Testis (tissue), 2 donors: ENCODE measurements at regions not wholly inside any gene's neighbourhood (a gene's known extent, or its start where the extent isn't known, plus 50 kb on each side); places are given as distances from the start of the nearest gene placed in this dataset.

Experiments used
- DNase-seq: peaks from one replicate; pipeline ENCODE4 v3.0.0-alpha.2; 2019
- H3K27ac ChIP-seq, 2 donors: fragments of 200-600 bp; sonication (generic); one replicate each; pipeline ENCODE4 v1.5.1; 2019
- H3K27me3 ChIP-seq: fragments of 200-600 bp; sonication (generic); one replicate; pipeline ENCODE4 v1.5.1; 2019
- H3K36me3 ChIP-seq: fragments of 200-600 bp; sonication (generic); one replicate; pipeline ENCODE4 v1.5.1; 2017; ENCODE audit warnings: low read depth; ENCODE audit errors: missing control alignments
- H3K4me1 ChIP-seq: fragments of 200-600 bp; sonication (generic); one replicate; pipeline ENCODE4 v1.5.1; 2019
- H3K4me3 ChIP-seq, 2 donors: fragments of 200-600 bp; sonication (generic); one replicate each; pipeline ENCODE4 v1.5.1; 2017 to 2019
- H3K9me3 ChIP-seq: fragments of 200-600 bp; sonication (generic); one replicate; pipeline ENCODE4 v1.5.1; 2017
- POLR2A ChIP-seq: fragments of 450-650 bp; IDR thresholded peaks from one replicate; pipeline ENCODE4 v1.6.1; 2017; ENCODE audit warnings: antibody characterized with exemption, mild to moderate bottlenecking, moderate library complexity
- WGBS, 2 donors: methylation state at CpG; one replicate each; pipeline ENCODE4 v1.1.5; 2018; 5-methylcytosine and 5-hydroxymethylcytosine counted together
- intact Hi-C: fragments of 100-400 bp; cut with DNase I; formaldehyde crosslinking; loops from one replicate; pipeline ENCODE4 v1.15.1; 2023; ENCODE audit warnings: low total_unique reads
- TF ChIP-seq, protein P1 (sequence below), 3 experiments: fragments of 450-650 bp in 2 of 3; fragments of 200-600 bp in 1 of 3; sonication (generic) in 1 of 3; IDR thresholded peaks; one replicate each; pipeline ENCODE4 v1.5.1; 2016 to 2019; ENCODE audit warnings: antibody characterized with exemption in 3 of 3, mild to moderate bottlenecking in 2 of 3, moderate library complexity in 1 of 3

GRCh38 chr4:13190093-13190721, 293.9 kb downstream of the RAB28 start:
- no peaks in the 10 kb centered on the region for H3K27me3 ChIP-seq
- H3K4me3 ChIP-seq, result no peak overlapping the region
- H3K36me3 ChIP-seq, result no peaks in the 10 kb centered on the region
- TF ChIP-seq POLR2A, result no peak
- TF ChIP-seq, protein P1, sequence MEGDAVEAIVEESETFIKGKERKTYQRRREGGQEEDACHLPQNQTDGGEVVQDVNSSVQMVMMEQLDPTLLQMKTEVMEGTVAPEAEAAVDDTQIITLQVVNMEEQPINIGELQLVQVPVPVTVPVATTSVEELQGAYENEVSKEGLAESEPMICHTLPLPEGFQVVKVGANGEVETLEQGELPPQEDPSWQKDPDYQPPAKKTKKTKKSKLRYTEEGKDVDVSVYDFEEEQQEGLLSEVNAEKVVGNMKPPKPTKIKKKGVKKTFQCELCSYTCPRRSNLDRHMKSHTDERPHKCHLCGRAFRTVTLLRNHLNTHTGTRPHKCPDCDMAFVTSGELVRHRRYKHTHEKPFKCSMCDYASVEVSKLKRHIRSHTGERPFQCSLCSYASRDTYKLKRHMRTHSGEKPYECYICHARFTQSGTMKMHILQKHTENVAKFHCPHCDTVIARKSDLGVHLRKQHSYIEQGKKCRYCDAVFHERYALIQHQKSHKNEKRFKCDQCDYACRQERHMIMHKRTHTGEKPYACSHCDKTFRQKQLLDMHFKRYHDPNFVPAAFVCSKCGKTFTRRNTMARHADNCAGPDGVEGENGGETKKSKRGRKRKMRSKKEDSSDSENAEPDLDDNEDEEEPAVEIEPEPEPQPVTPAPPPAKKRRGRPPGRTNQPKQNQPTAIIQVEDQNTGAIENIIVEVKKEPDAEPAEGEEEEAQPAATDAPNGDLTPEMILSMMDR (IDR thresholded peaks at IDR 0.05), result no peak
- DNase-seq, result no peak
- H3K9me3 ChIP-seq, result no peaks in the 10 kb centered on the region
- no peak overlapping the region for H3K27ac ChIP-seq
- 57 to 73% methylated on average over 6 of the region's 6 CpGs for WGBS, 2 donors
- intact Hi-C loops, result no loop called here
- no peaks in the 10 kb centered on the region for H3K4me1 ChIP-seq

DNA sequence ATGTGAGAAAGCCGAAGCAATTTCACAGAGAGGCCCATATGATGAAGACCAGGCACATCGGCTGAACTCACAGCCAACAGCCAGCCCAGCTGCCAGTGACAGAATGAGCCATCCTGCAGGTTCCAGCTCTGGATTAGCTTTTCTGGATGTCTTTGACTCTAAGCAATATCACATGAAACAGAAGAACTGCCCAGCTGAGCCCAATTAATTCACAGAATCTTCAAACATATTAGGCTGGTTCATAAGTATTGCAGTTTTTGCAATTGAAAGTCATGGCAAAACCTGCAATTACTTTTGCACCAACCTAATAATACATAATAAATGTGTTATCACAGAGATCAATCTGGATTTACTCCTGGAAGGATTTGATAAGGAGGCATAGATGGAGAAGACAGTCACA, 299.9 kb downstream of the RAB28 start:
- no peak for DNase-seq
- H3K4me1 ChIP-seq, result no peaks in the 10 kb centered on the region
- no peaks in the 10 kb centered on the region for H3K27me3 ChIP-seq
- H3K4me3 ChIP-seq, result no peak overlapping the region
- TF ChIP-seq, protein P1 (IDR thresholded peaks at IDR 0.05), result no peak
- TF ChIP-seq POLR2A, result no peak
- no peak overlapping the region for H3K27ac ChIP-seq
- WGBS, 2 donors, result 93 to 97% methylated on average over 2 of the region's 2 CpGs
- no peaks in the 10 kb centered on the region for H3K36me3 ChIP-seq
- no peaks in the 10 kb centered on the region for H3K9me3 ChIP-seq
- intact Hi-C loops, result no loop called here

- Histone ChIP-seq H3K27me3 (no peaks in the 10 kb centered on the region), H3K36me3 (no peaks in the 10 kb centered on the region), H3K4me1 (no peaks in the 10 kb centered on the region), H3K9me3 (no peaks in the 10 kb centered on the region), H3K27ac (no peak overlapping the region), H3K4me3 (no peak overlapping the region)
- intact Hi-C loops, result no loop called here
- DNase-seq, result no peak
- TF ChIP-seq, protein P1 (IDR thresholded peaks at IDR 0.05), result no peak
- TF ChIP-seq POLR2A, result no peak
These were observed 302.0 kb downstream of the RAB28 start for GRCh38 chr4:13182133-13182532.

- Histone ChIP-seq H3K36me3 (no peaks in the 10 kb centered on the region), H3K27me3 (no peaks in the 10 kb centered on the region), H3K4me3 (no peak overlapping the region), H3K27ac (no peak overlapping the region), H3K9me3 (no peaks in the 10 kb centered on the region), H3K4me1 (no peaks in the 10 kb centered on the region)
- TF ChIP-seq, protein P1 (IDR thresholded peaks at IDR 0.05), result no peak
- no peak for TF ChIP-seq POLR2A
- DNase-seq, result no peak
- intact Hi-C loops, result no loop called here
- WGBS, 2 donors, result 87 to 91% methylated on average over 4 of the region's 4 CpGs
These were observed 302.5 kb downstream of the RAB28 start for GRCh38 chr4:13181681-13182080.

- intact Hi-C loops, result no loop called here
- no peak for TF ChIP-seq POLR2A
- TF ChIP-seq, protein P1 (IDR thresholded peaks at IDR 0.05), result no peak
- DNase-seq, result no peak
- Histone ChIP-seq H3K36me3 (no peaks in the 10 kb centered on the region), H3K27me3 (no peaks in the 10 kb centered on the region), H3K4me1 (no peaks in the 10 kb centered on the region), H3K4me3 (no peak overlapping the region), H3K9me3 (no peaks in the 10 kb centered on the region), H3K27ac (no peak overlapping the region)
These were observed 303.4 kb downstream of the RAB28 start for GRCh38 chr4:13180701-13181100.
